ENCODE measurements at regions not wholly inside any gene's neighbourhood (a gene's known extent, or its start where the extent isn't known, plus 50 kb on each side); places are given as distances from the start of the nearest gene placed in this dataset.

DNA sequence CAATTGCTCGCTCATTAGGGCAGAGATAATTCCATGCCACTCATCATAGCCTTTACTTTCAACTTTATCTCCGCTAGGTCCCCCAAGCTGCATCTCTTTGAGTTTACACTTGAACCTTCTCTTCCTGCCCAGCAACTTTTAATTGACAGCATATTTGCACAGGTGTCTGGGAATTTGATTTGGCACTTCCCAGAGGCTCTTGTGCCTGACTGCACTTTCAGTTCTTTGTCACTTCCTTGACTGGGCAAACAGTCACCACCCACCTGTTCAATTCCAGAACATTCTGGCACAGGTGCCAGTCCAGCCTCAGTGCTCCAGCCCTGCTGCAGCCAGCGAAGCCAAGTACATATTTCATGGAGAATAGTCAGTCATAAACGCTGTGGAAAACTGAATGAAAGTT is 110.1 kb upstream of the LRIG3 start:
- Histone ChIP-seq H3K27ac (no peak overlapping the region), H3K4me3 (no peak overlapping the region), H3K27me3 (no peaks in the 10 kb centered on the region), H3K9me3 (no peaks in the 10 kb centered on the region), H3K36me3 (no peaks in the 10 kb centered on the region), H3K4me1 (no peaks in the 10 kb centered on the region)
- ATAC-seq (peak in 1 of 4 donors; percentile 50), DNase-seq (no peak)
- TF ChIP-seq POLR2A (IDR thresholded peaks at IDR 0.05): no peak
- TF ChIP-seq, protein P1, sequence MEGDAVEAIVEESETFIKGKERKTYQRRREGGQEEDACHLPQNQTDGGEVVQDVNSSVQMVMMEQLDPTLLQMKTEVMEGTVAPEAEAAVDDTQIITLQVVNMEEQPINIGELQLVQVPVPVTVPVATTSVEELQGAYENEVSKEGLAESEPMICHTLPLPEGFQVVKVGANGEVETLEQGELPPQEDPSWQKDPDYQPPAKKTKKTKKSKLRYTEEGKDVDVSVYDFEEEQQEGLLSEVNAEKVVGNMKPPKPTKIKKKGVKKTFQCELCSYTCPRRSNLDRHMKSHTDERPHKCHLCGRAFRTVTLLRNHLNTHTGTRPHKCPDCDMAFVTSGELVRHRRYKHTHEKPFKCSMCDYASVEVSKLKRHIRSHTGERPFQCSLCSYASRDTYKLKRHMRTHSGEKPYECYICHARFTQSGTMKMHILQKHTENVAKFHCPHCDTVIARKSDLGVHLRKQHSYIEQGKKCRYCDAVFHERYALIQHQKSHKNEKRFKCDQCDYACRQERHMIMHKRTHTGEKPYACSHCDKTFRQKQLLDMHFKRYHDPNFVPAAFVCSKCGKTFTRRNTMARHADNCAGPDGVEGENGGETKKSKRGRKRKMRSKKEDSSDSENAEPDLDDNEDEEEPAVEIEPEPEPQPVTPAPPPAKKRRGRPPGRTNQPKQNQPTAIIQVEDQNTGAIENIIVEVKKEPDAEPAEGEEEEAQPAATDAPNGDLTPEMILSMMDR (IDR thresholded peaks at IDR 0.05): no peak
- WGBS (ENCODE audit: insufficient coverage, low coverage, low lambda C conversion rate, missing lambda C conversion rate): 61% methylated on average over 3 of the region's 4 CpGs
- intact Hi-C loops (cut with DNase I): no loop called here

DNA sequence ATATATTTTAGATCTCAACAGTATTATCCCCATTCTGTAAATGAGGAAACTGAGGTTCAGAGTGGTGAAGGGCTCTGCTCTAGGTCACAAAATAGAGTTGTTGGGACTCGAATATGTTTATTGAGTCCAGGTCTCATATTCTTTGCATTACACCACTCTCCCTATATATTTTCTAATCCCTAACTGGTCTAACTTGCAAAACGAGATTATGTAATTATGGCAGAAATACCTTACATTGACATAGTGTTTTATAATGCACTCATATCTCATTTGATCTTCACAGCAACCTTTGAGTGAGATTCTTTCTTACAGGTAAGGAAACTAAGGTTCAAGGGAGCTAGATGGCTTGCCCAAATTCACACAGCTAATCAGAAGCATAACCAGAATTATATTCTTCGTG is 106.9 kb upstream of the LRIG3 start:
- ATAC-seq: no peak
- intact Hi-C loops (cut with DNase I): no loop called here
- no peaks in the 10 kb centered on the region for H3K4me1 ChIP-seq
- H3K27me3 ChIP-seq: no peaks in the 10 kb centered on the region
- no peaks in the 10 kb centered on the region for H3K36me3 ChIP-seq
- no peaks in the 10 kb centered on the region for H3K9me3 ChIP-seq
- WGBS (ENCODE audit: insufficient coverage, low coverage, low lambda C conversion rate, missing lambda C conversion rate): 56% methylated on average over 3 of the region's 3 CpGs
- TF ChIP-seq, protein P1 (IDR thresholded peaks at IDR 0.05): no peak
- no peak for TF ChIP-seq POLR2A (IDR thresholded peaks at IDR 0.05)
- DNase-seq: no peak
- no peak overlapping the region for H3K27ac ChIP-seq
- no peak overlapping the region for H3K4me3 ChIP-seq

DNA sequence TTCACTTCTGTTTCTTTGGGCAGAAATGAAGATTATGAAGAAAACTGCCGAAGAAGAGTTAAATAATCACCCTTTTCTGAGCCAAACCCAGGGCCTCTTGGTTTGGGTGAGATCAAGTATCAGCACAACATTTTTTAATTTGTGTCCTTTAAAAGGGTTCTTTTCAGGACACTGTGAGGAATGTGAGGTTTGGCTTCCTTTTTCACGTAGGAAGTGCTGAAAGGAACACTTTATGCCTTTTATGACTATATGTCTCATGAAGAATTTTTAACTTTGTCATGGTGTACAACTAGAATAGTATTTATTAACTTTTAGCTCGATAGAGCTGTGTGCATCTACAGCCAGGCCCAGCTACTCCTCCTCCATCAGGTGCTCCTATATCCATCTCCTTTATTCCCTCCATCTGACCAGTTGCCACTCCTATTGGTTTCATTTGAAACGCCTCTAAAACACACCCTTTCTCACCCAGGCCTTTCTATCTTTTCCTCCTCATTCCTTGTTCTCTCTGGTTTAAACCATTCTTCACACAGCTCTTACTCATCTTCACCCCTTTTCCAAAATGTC is 103.6 kb upstream of the LRIG3 start:
- ATAC-seq: no peak
- H3K4me1 ChIP-seq: no peaks in the 10 kb centered on the region
- no peak overlapping the region for H3K4me3 ChIP-seq
- whole genome bisulfite sequencing (ENCODE audit: insufficient coverage, low coverage, low lambda C conversion rate, missing lambda C conversion rate): 71% methylated on average over 4 of the region's 4 CpGs
- no peaks in the 10 kb centered on the region for H3K27me3 ChIP-seq
- no peak for DNase-seq
- H3K9me3 ChIP-seq: no peaks in the 10 kb centered on the region
- intact Hi-C loops (cut with DNase I): no loop called here
- H3K36me3 ChIP-seq: no peaks in the 10 kb centered on the region
- TF ChIP-seq POLR2A (IDR thresholded peaks at IDR 0.05): no peak
- TF ChIP-seq, protein P1 (IDR thresholded peaks at IDR 0.05): no peak
- no peak overlapping the region for H3K27ac ChIP-seq

DNA sequence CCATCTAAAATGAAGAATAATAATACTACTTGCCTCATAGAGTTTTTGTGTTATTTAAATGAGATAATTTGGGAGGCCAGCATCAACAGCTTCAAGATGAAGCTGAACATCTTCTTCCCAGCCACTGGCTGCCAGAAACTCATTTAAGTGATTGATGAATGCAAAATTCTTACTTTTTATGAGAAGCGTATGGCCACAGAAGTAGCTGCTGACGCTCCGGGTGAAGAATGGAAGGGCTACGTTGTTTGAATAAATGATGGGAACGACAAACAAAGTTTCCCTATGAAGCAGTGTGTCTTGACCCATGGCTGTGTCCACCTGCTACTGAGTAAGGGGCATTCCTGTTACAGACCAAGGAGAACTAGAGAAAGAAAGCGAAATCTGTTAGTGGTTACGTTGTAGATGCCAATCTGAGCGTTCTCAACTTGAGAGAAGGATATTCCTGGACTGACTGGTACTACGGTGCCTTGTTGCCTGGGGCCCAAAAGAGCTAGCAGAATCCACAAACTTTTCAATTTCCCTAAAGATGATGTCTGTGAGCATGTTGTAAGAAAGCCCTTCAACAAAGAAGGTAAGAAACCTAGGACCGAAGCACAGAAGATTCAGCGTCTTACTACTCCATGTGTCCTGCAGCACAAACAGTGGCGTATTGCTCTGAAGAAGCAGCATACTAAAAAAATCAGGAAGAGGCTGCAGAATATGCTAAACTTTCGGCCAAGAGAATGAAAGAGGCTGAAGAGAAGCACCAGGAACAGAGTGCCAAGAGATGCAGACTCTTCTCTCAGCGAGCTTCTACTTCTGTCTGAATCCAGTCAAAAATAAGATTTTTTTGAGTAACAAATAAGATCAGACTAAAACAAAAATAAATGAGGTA is 100.0 kb upstream of the LRIG3 start:
- H3K4me3 ChIP-seq: no peak overlapping the region
- TF ChIP-seq, protein P1 (IDR thresholded peaks at IDR 0.05): no peak
- TF ChIP-seq POLR2A (IDR thresholded peaks at IDR 0.05): no peak
- no peaks in the 10 kb centered on the region for H3K27me3 ChIP-seq
- intact Hi-C loops (cut with DNase I): no loop called here
- WGBS (ENCODE audit: insufficient coverage, low coverage, low lambda C conversion rate, missing lambda C conversion rate): 86% methylated on average over 14 of the region's 14 CpGs
- no peak overlapping the region for H3K27ac ChIP-seq
- H3K36me3 ChIP-seq: no peaks in the 10 kb centered on the region
- no peaks in the 10 kb centered on the region for H3K4me1 ChIP-seq
- ATAC-seq: no peak
- no peaks in the 10 kb centered on the region for H3K9me3 ChIP-seq
- DNase-seq: no peak

Measured in right lobe of liver (tissue), 6 donors.